Activated CD4-positive, alpha-beta T cell treated with anti-CD3 and anti-CD28 coated beads for 1 hour (primary cell): ENCODE measurements at regions not wholly inside any gene's neighbourhood (a gene's known extent, or its start where the extent isn't known, plus 50 kb on each side); places are given as distances from the start of the nearest gene placed in this dataset.

ENCODE experiments used
- DNase-seq: peaks from one replicate; pipeline ENCODE4 v3.0.0-alpha.2; 2020

DNA sequence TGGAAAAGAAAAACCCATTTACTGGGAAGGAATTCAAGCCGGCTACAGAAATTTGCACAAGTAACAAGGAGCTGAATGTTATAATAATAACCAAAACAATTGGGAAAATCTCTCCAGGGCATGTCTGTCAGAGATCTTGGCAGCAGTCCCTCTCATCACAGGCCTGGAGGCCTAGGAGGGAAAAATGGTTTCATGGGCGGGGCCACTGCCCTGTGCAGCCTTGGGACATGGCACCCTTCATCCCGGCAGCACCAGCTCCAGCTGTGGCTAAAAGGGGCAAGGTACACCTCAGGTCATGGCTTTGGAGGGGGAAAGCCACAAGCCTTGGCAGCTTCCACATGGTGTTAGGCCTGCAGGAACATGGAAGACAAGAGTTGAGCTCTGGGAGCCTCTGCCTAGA, 513.1 kb upstream of the CNKSR2 start:
- DNase-seq, result no peak

GRCh38 chrX:20857746-20858145, 516.5 kb upstream of the CNKSR2 start:
- DNase-seq, result no peak

GRCh38 chrX:20838477-20838876, 535.7 kb upstream of the CNKSR2 start:
- DNase-seq, result no peak

GRCh38 chrX:20829665-20830491, 544.3 kb upstream of the CNKSR2 start:
- DNase-seq, result no peak

GRCh38 chrX:20825984-20826383, 548.2 kb upstream of the CNKSR2 start:
- no peak for DNase-seq

- DNase-seq, result no peak
Observed at GRCh38 chrX:20803971-20804370, 537.3 kb upstream of the RPS6KA3 start.

DNA sequence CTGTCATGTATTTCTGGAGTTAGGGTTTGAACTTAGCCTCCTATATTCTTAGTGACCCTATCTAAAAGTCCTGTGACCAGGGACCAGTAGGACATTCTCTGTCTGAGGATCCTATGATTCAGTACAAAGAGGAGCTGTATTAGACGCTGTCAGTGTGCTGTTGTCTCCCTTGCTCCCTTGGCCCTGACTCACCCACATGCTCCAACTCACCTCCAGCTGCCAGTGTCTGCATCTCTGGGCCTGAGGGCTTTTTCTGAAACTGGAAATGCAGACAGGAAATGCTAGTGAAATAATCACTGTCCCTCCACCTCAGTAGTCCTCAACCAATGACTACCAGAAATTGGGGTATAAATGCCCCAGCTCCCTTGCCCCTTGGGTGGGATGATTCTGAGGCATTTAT, 535.3 kb upstream of the RPS6KA3 start:
- DNase-seq, result no peak

- no peak for DNase-seq
Observed at GRCh38 chrX:20796450-20796849, 529.7 kb upstream of the RPS6KA3 start.

DNA sequence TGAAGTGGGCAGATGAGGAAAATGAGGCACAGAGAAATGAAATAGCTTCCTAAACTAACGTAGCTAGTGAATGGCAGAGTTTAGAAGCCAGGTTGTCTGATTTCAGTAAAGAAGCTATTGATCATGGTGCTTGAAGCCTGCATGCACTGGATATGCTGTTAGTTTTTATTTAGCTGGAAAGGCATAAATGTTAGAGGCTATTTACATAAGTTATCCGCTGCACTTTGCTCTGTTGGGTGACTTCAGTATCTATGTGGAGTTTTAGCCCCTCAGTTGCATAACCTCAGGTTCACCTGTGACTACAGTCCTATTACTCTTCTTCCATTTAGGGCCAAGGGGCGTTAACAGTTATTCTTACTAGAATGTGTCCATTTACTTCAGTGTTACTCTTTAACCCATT, 522.4 kb upstream of the RPS6KA3 start:
- DNase-seq, result no peak

- DNase-seq, result no peak
Observed at GRCh38 chrX:20767346-20767745, 500.6 kb upstream of the RPS6KA3 start.

GRCh38 chrX:20756585-20756984, 489.9 kb upstream of the RPS6KA3 start:
- no peak for DNase-seq

DNA sequence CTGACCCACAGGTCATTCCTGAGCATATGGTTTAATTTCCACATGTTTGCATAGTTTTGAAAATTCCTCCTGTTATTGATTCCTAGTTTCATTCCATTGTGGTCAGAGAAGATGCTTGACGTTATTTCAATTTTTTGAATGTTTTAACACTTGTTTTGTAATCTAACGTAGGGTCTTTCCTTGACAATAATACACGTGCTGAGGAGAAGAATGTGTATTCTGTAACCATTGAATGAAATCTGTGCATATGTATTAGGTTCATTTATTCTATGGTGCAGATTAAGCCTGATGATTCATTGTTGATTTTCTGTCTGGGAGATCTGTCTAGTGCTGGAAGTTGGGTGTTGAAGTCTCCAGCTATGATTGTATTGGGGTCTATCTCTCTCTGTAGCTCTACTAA, 486.4 kb upstream of the RPS6KA3 start:
- DNase-seq, result no peak

DNA sequence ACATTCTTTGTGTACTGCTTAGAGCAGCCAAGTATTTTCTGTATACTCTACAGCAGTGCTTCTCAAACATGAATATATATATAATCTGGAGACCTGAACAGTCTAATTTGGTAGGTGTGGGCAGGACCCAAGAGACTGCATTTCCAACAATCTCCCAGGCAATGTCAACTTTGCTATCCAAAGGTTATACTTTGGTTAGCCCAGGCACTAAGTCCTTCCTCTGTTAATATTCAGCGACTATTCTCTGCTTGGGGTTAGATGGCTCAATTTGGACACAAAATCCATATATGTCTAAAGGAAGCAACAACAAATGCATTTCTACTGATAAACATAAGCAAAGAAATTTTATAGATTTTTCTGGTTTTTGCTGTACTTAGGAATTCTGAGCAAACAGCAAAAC, 480.0 kb upstream of the RPS6KA3 start:
- DNase-seq, result no peak

DNA sequence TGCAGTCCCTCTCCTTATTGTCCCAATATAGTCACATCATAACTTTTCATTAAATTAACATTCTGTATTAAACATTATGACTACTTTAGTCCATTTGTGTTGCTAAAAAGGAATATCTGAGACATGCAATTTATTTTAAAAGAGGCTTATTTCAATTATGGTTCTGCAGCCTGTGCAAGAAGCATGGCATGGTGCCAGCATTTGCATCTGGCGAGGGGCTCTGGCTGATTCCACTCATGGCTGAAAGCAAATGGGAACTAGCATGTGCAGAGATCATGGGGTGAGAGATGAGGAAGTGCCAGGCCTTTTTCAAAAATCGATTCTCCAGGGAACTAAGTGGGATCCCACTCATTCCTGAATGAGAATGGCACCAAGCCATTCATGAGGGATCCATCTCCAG, 476.3 kb upstream of the RPS6KA3 start:
- DNase-seq, result no peak

- DNase-seq, result no peak
Observed at GRCh38 chrX:20742106-20742505, 475.4 kb upstream of the RPS6KA3 start.

DNA sequence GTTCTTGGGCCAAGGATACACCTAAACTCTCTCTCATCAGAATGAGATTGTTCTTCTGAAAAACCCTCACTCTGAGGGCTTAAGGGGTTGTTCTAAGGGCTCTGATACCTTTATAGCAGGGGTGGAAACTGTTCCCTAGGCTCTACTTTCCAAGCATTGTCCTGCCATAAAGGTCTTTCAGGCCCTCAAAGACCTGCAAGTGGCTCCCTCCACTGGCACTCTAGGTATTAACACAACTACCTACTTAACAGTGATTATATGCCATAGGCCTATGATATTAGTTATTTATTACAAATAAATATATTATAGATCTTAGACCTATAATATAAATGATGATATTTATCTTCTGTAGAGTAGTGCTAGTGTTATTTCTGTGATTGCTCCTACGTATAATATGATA, 473.7 kb upstream of the RPS6KA3 start:
- no peak for DNase-seq

DNA sequence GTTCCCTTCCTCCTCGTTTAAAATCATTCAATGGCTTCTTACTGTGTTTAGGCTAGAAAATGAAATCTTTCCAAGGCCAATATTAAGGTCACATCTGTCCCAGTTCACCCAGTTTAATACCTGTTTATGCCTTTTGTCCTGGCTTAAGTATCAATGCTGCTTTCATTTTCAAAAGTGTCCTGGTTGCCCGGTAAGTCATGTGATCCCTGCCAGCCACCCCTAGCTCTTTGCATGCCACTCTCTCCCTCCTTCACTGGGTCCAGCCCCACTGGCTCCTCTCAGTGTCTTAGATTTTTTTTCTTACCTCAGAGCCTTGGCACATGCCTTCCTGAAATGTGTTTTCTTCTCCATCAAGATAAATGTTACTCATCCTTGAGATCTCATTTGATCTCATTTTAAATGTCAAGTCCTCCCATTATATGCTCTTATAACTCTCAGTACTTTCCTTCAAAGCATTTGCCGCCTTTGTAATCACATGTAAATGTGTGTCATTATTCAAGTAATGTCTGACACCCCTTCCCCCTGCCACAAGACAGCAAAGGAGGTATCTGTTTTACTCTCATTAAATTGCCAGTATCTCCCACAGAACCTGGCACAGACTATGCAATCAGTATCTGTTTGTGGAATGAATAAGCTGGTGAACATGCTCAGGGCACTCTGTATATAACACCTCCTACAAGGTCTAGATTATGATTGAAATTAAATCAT, 472.5 kb upstream of the RPS6KA3 start:
- no peak for DNase-seq

- DNase-seq, result no peak
Observed at GRCh38 chrX:20729416-20729815, 462.7 kb upstream of the RPS6KA3 start.

GRCh38 chrX:20727447-20727846, 460.7 kb upstream of the RPS6KA3 start:
- no peak for DNase-seq

DNA sequence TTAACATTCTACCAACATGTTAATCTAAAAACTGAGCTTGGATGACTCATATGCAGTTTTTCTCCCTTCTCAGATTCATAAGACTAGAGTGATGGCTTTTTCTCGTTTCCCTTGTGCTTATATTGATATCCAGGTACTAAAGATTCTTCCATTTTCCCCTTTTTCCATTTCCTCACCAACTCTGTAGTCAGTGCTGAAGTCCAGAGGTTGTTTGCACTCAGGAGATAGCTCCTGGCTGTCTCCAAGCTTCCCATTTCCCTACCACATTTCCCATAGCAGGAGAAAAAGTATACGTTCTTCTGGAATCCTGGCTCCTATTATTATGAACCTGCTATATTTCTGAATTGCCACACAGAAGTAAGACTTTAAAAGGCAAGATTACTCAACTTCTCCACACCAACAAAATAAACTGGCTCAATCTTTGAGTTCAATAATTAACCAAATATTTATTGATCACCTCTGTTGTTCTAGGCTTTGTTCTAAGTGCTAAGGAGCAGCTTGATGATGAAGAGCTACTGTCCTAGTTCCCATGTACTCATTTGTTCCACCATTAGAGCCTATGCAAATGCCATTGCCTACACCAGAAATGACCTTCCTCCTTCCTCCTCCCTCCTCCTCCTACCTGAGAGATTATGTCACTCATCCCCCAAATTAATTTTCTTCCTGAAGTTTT, 454.4 kb upstream of the RPS6KA3 start:
- no peak for DNase-seq

GRCh38 chrX:20718592-20719380, 452.1 kb upstream of the RPS6KA3 start:
- DNase-seq, result no peak

DNA sequence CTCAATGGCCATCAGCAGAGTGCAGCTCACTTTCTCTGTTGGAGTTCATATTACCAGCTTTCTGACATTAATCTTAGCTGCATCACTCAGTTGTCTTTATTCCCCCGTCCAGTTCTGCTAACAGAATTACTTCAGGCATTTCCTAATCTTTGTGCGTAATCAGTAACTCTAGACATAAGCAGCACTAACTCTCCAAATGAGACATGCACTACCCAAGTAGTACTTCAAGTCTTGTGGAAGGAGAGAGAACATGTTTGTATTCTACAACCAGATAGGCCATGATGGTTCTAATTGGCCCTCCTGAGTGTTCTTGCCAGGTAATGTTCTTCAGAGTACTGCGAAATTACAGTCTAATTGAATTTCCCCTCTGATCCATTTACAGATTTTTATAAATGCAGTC, 448.5 kb upstream of the RPS6KA3 start:
- DNase-seq, result no peak

GRCh38 chrX:20712811-20713210, 446.1 kb upstream of the RPS6KA3 start:
- DNase-seq, result no peak
